PC-9 (cell line): ENCODE measurements at regions not wholly inside any gene's neighbourhood (a gene's known extent, or its start where the extent isn't known, plus 50 kb on each side); places are given as distances from the start of the nearest gene placed in this dataset.

Experiments
- BruUV-seq: library from RNA; stranded (reverse); fragments of 400-500 nt; replicated peaks from 2 replicates; lab custom pipeline; 2021; lab: Mats Ljungman, UMichigan
- CTCF ChIA-PET: fragments of 300-600 bp; sonication (Branson Sonifier 250); formaldehyde crosslinking; loops from one replicate; lab custom pipeline; 2022; ENCODE audit warnings: antibody characterized with exemption; lab: Charles Lee
- POLR2A ChIA-PET: fragments of 300-600 bp; sonication (Branson Sonifier 250); formaldehyde crosslinking; loops from one replicate; lab custom pipeline; 2022; ENCODE audit warnings: antibody characterized with exemption; ENCODE audit not compliant: unreplicated experiment; lab: Charles Lee
- DNase-seq, 2 experiments: peaks; one replicate each; pipeline versions ENCODE4 v3.0.0 to v3.0.0-alpha.2; 2015 to 2022; ENCODE audit warnings: mixed read lengths in 1 of 2
- H2AFZ ChIP-seq: fragments of 200-600 bp; sonication (generic); 2 replicates; pipeline ENCODE4 v1.8.1; 2017; ENCODE audit warnings: antibody characterized with exemption
- H3F3A ChIP-seq: fragments of 200-600 bp; sonication (generic); 2 replicates; pipeline ENCODE4 v1.8.1; 2017; ENCODE audit warnings: antibody characterized with exemption, mild to moderate bottlenecking, low read depth; ENCODE audit not compliant: insufficient read depth
- H3K27ac ChIP-seq: fragments of 200-600 bp; sonication (generic); 2 replicates; pipeline ENCODE4 v1.6.1; 2016; ENCODE audit warnings: mixed run types
- H3K27me3 ChIP-seq: fragments of 200-600 bp; sonication (generic); 2 replicates; pipeline ENCODE4 v1.6.1; 2016; ENCODE audit warnings: low read depth, mixed run types; ENCODE audit not compliant: insufficient read depth
- H3K36me3 ChIP-seq: fragments of 200-600 bp; sonication (generic); 2 replicates; pipeline ENCODE4 v1.6.1; 2016; ENCODE audit warnings: low read depth, mixed run types
- H3K4me1 ChIP-seq: fragments of 200-600 bp; sonication (generic); replicated peaks from 2 replicates; pipeline ENCODE4 v1.6.1; 2016; ENCODE audit warnings: mixed run types; ENCODE audit not compliant: insufficient read depth
- H3K4me2 ChIP-seq: fragments of 200-600 bp; sonication (generic); 2 replicates; pipeline ENCODE4 v1.6.1; 2017; ENCODE audit warnings: mixed run types
- H3K4me3 ChIP-seq: fragments of 200-600 bp; sonication (generic); 2 replicates; pipeline ENCODE4 v1.6.1; 2016; ENCODE audit warnings: mixed run types
- H3K79me2 ChIP-seq: fragments of 200-600 bp; sonication (generic); 2 replicates; pipeline ENCODE4 v1.6.1; 2017; ENCODE audit warnings: low read depth, mixed run types
- H3K9me2 ChIP-seq: fragments of 200-600 bp; sonication (generic); 2 replicates; pipeline ENCODE4 v1.8.1; 2017; ENCODE audit warnings: mild to moderate bottlenecking; ENCODE audit not compliant: insufficient read depth
- H3K9me3 ChIP-seq: fragments of 200-600 bp; sonication (generic); 2 replicates; pipeline ENCODE4 v1.8.1; 2016; ENCODE audit warnings: low read depth; ENCODE audit not compliant: insufficient read depth
- H4K20me1 ChIP-seq: fragments of 200-600 bp; sonication (generic); 2 replicates; pipeline ENCODE4 v1.8.1; 2017; ENCODE audit not compliant: insufficient read depth
- CTCF ChIP-seq: fragments of 200-600 bp; sonication (generic); conservative IDR thresholded peaks from 2 replicates; pipeline ENCODE4 v1.6.1; 2017; ENCODE audit warnings: mixed run types, antibody characterized with exemption, mild to moderate bottlenecking, moderate library complexity
- EZH2 ChIP-seq: fragments of 200-600 bp; sonication (generic); IDR thresholded peaks from 2 replicates; pipeline ENCODE4 v1.8.0; 2017; ENCODE audit warnings: antibody characterized with exemption, low read depth
- intact Hi-C: fragments of 100-400 bp; cut with micrococcal nuclease; formaldehyde crosslinking; loops from one replicate; pipeline ENCODE4 v1.10.0; 2022; ENCODE audit not compliant: unreplicated experiment

DNA sequence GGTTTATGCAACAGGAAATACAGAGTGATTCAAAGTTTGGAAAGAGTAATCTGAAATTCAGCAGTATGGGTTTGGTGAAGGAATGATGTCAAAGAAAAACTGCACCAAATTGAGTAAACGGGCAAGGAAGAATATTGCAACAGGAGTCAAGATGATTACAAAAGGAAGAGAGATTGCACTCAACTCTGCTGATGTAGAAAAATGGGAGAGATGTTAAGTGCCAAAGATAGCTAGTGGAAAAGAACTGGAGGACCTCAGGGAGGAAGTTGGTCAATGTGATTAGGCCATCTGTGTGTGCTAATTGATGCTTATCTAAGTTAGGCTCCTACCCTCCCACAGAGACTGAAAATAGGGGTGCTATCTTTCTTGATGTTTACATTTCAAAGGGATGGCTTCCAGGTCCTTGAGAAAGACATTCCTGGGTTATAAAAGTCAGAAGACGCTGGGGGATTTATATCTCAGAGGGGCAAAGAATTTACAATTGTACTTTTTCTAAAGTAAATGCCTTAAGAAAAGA is 167.4 kb upstream of the FAM47A start:
- no peaks in the 10 kb centered on the region for H3K79me2 ChIP-seq
- no peak for DNase-seq
- H3K4me2 ChIP-seq, result no peak overlapping the region
- H3F3A ChIP-seq, result no peaks in the 10 kb centered on the region
- POLR2A ChIA-PET, result no interaction called here
- CTCF ChIA-PET, result no interaction called here
- no peak for TF ChIP-seq CTCF
- no peak for TF ChIP-seq EZH2
- H3K4me1 ChIP-seq, result no peaks in the 10 kb centered on the region
- no peaks in the 10 kb centered on the region for H3K36me3 ChIP-seq
- no peaks in the 10 kb centered on the region for H3K27me3 ChIP-seq
- no peaks in the 10 kb centered on the region for H4K20me1 ChIP-seq
- H3K4me3 ChIP-seq, result no peak overlapping the region
- H3K9me2 ChIP-seq, result no peaks in the 10 kb centered on the region
- no TSS peak for BruUV-seq
- intact Hi-C loops, result no loop called here
- no peak overlapping the region for H3K27ac ChIP-seq
- H2AFZ ChIP-seq, result no peak overlapping the region
- H3K9me3 ChIP-seq, result no peaks in the 10 kb centered on the region

DNA sequence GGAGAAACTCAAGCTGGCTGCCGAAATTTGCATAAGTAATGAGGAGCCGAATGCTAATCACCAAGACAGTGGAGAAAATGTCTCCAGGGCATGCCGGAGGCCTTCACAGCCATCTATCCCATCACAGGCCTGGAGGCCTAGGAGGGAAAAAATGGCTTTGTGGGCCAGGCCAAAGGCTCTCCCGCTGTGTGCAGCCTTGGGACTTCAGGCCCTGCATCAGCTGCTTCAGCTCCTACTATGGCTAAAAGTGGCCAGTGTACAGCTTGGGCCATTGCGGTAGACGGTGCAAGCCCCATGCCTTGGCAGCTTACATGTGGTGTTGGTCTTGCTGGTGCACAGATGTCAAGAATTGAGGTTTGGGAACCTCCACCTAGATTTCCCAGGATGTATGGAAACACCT is 162.6 kb upstream of the FAM47A start:
- TF ChIP-seq CTCF (no peak), EZH2 (no peak)
- H3K4me2 ChIP-seq, result no peak overlapping the region
- no peak for DNase-seq
- no peaks in the 10 kb centered on the region for H3K27me3 ChIP-seq
- H3K79me2 ChIP-seq, result no peaks in the 10 kb centered on the region
- H3K9me3 ChIP-seq, result no peaks in the 10 kb centered on the region
- no peaks in the 10 kb centered on the region for H3K36me3 ChIP-seq
- no peak overlapping the region for H3K27ac ChIP-seq
- ChIA-PET POLR2A (no interaction called here), CTCF (no interaction called here)
- H3K9me2 ChIP-seq, result no peaks in the 10 kb centered on the region
- H4K20me1 ChIP-seq, result no peaks in the 10 kb centered on the region
- H2AFZ ChIP-seq, result no peak overlapping the region
- no peak overlapping the region for H3K4me3 ChIP-seq
- BruUV-seq, result no TSS peak
- H3F3A ChIP-seq, result no peaks in the 10 kb centered on the region
- intact Hi-C loops, result no loop called here
- H3K4me1 ChIP-seq, result no peaks in the 10 kb centered on the region

DNA sequence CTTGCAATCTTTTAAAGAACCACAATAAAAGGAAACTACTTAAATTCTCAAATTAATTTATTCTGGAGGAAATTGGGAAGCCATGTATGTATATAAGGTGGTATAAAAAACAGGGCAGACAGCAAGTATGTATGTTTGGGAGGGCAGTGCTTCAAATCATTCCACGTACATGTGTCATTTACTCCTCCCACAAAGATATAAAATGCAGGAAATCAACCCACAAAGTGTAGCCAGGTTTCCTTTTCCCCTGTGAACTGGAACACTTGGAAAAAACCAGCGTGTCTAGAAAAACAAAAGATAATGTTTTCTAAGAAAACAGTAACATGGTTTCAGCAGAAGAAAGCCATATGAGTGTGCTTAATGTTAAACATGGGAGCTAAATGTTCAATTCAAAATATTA is 156.7 kb upstream of the FAM47A start:
- no peak overlapping the region for H3K4me2 ChIP-seq
- intact Hi-C loops, result no loop called here
- H3F3A ChIP-seq, result no peaks in the 10 kb centered on the region
- H3K27ac ChIP-seq, result no peak overlapping the region
- no peaks in the 10 kb centered on the region for H3K9me2 ChIP-seq
- H3K79me2 ChIP-seq, result no peaks in the 10 kb centered on the region
- H3K27me3 ChIP-seq, result no peaks in the 10 kb centered on the region
- ChIA-PET POLR2A (no interaction called here), CTCF (no interaction called here)
- no TSS peak for BruUV-seq
- no peak overlapping the region for H3K4me3 ChIP-seq
- no peaks in the 10 kb centered on the region for H4K20me1 ChIP-seq
- no peak for DNase-seq
- TF ChIP-seq EZH2, result no peak
- TF ChIP-seq CTCF, result no peak
- H3K4me1 ChIP-seq, result no peaks in the 10 kb centered on the region
- no peak overlapping the region for H2AFZ ChIP-seq
- H3K36me3 ChIP-seq, result no peaks in the 10 kb centered on the region
- no peaks in the 10 kb centered on the region for H3K9me3 ChIP-seq
